Endothelial cell of umbilical vein (primary cell): ENCODE measurements at regions not wholly inside any gene's neighbourhood (a gene's known extent, or its start where the extent isn't known, plus 50 kb on each side); places are given as distances from the start of the nearest gene placed in this dataset.

Experiments used
- BruUV-seq: library from RNA; stranded (reverse); fragments of 400-500 nt; replicated peaks from 2 replicates; lab custom pipeline; 2021; lab: Mats Ljungman, UMichigan
- CTCF ChIA-PET: fragments of 300-600, 350-600 bp; sonication (Branson Sonifier 250); formaldehyde crosslinking; loops from one replicate; lab custom pipeline; 2021; ENCODE audit warnings: antibody characterized with exemption, inconsistent platforms; lab: Charles Lee
- POLR2A ChIA-PET: fragments of 300-600, 350-600 bp; sonication (Branson Sonifier 250); formaldehyde crosslinking; loops from one replicate; lab custom pipeline; 2021; ENCODE audit warnings: antibody characterized with exemption, inconsistent platforms; lab: Charles Lee
- DNase-seq: peaks from one replicate; pipeline ENCODE4 v3.0.0-alpha.2; 2011; ENCODE audit warnings: low read depth, low spot score
- FAIRE-seq: peaks from 2 replicates; lab custom pipeline; 2011; peaks lifted over from hg19 to GRCh38; lab: Jason Lieb, UNC
- H2AFZ ChIP-seq: 2 replicates; pipeline ENCODE4 v1.6.0; 2012; ENCODE audit warnings: low read depth, low read length, control low read depth, inconsistent platforms
- H3K27ac ChIP-seq: 2 replicates; pipeline ENCODE4 v1.5.1; 2011; ENCODE audit warnings: low read depth, mild to moderate bottlenecking, control low read depth, low read length, moderate library complexity; ENCODE audit not compliant: insufficient read depth
- H3K27me3 ChIP-seq, 2 experiments: 2 replicates each; pipeline versions ENCODE4 v1.6.0 to v1.6.1; 2011; ENCODE audit warnings: low read length in 2 of 2, mixed read lengths in 1 of 2; ENCODE audit not compliant: control insufficient read depth in 2 of 2, insufficient read depth in 2 of 2
- H3K36me3 ChIP-seq, 2 experiments: 2 replicates in 1 of 2; 3 replicates in 1 of 2; pipeline ENCODE4 v1.5.1; 2011; ENCODE audit warnings: low read length in 2 of 2, mild to moderate bottlenecking in 1 of 2, moderate library complexity in 1 of 2; ENCODE audit not compliant: control insufficient read depth in 2 of 2, insufficient read depth in 2 of 2; ENCODE audit errors: extremely low read depth in 1 of 2
- H3K4me1 ChIP-seq: 3 replicates; pipeline ENCODE4 v1.5.1; 2011; ENCODE audit warnings: mild to moderate bottlenecking, low read length; ENCODE audit not compliant: control insufficient read depth, insufficient read depth; ENCODE audit errors: extremely low read depth
- H3K4me2 ChIP-seq: 2 replicates; pipeline ENCODE4 v1.6.1; 2011; ENCODE audit warnings: low read length, control low read depth, mixed read lengths; ENCODE audit not compliant: insufficient read depth
- H3K4me3 ChIP-seq, 3 experiments: fragments of 200-600 bp in 1 of 3; sonication (generic), shearing (Covaris generic) in 1 of 3; replicated peaks in 1 of 3; 2 replicates each; pipeline ENCODE4 v1.5.1; 2011 to 2016; ENCODE audit warnings: control low read depth in 3 of 3, low read length in 3 of 3, mild to moderate bottlenecking in 2 of 3, inconsistent platforms in 1 of 3, low read depth in 1 of 3, moderate library complexity in 1 of 3; ENCODE audit not compliant: insufficient read depth in 1 of 3
- H3K79me2 ChIP-seq: 2 replicates; pipeline ENCODE4 v1.6.0; 2012; ENCODE audit warnings: low read length, inconsistent platforms; ENCODE audit not compliant: control insufficient read depth, insufficient read depth
- H3K9ac ChIP-seq: replicated peaks from 2 replicates; pipeline ENCODE3; 2011; ENCODE audit warnings: low read length, control low read depth; ENCODE audit not compliant: insufficient read depth; ENCODE audit errors: extremely low read depth
- H3K9me1 ChIP-seq: replicated peaks from 3 replicates; pipeline ENCODE4 v1.6.0; 2011; ENCODE audit warnings: mild to moderate bottlenecking, low read length; ENCODE audit not compliant: control insufficient read depth, insufficient read depth; ENCODE audit errors: extremely low read depth
- H3K9me3 ChIP-seq: replicated peaks from 2 replicates; pipeline ENCODE4 v1.5.1; 2012; ENCODE audit warnings: low read length, inconsistent platforms; ENCODE audit not compliant: control insufficient read depth, insufficient read depth
- H4K20me1 ChIP-seq: replicated peaks from 2 replicates; pipeline ENCODE3; 2011; ENCODE audit warnings: mild to moderate bottlenecking, low read length; ENCODE audit not compliant: control insufficient read depth, insufficient read depth; ENCODE audit errors: extremely low read depth
- EZH2 ChIP-seq: IDR thresholded peaks from 2 replicates; pipeline ENCODE4 v1.6.1; 2012; ENCODE audit warnings: borderline replicate concordance, low read depth, mild to moderate bottlenecking, moderate library complexity, low read length, inconsistent platforms; ENCODE audit not compliant: severe bottlenecking
- FOS ChIP-seq: IDR thresholded peaks from 2 replicates; pipeline ENCODE4 v1.6.1; 2011; ENCODE audit warnings: mild to moderate bottlenecking, low read length, moderate library complexity, borderline replicate concordance; ENCODE audit not compliant: insufficient read depth
- GATA2 ChIP-seq: IDR thresholded peaks from 2 replicates; pipeline ENCODE4 v1.7.0; 2011; ENCODE audit warnings: low read depth, mild to moderate bottlenecking, moderate library complexity, mixed read lengths, low read length; ENCODE audit not compliant: insufficient read length, insufficient read depth
- JUN ChIP-seq: IDR thresholded peaks from 2 replicates; pipeline ENCODE4 v1.6.1; 2011; ENCODE audit warnings: borderline replicate concordance, low read depth; ENCODE audit not compliant: insufficient read length, insufficient read depth
- MAX ChIP-seq: IDR thresholded peaks from 2 replicates; pipeline ENCODE4 v1.6.1; 2011; ENCODE audit not compliant: insufficient read depth, insufficient read length
- MYC ChIP-seq: IDR thresholded peaks from one replicate; pipeline ENCODE4 v1.6.1; 2011; ENCODE audit warnings: mild to moderate bottlenecking, low read depth, low read length
- POLR2AphosphoS5 ChIP-seq: IDR thresholded peaks from 2 replicates; pipeline ENCODE4 v1.6.1; 2012; ENCODE audit warnings: low read depth, mild to moderate bottlenecking, control low read depth, low read length, moderate library complexity; ENCODE audit not compliant: insufficient read depth
- dilution Hi-C: fragments of 300-500 bp; cut with MboI; formaldehyde crosslinking; loops from one replicate; pipeline ENCODE4 v1.15.0; 2019; ENCODE audit warnings: low sequenced_read_pairs; ENCODE audit not compliant: extremely low pct_ligation_motif_present
- intact Hi-C: fragments of 100-400 bp; cut with micrococcal nuclease; formaldehyde crosslinking; loops from one replicate; pipeline ENCODE4 v1.10.0; 2022
- TF ChIP-seq, protein P1 (sequence below), 2 donors: IDR thresholded peaks; 1 replicate in 1 of 2; 2 replicates in 1 of 2; pipeline ENCODE4 v1.5.1; 2011; ENCODE audit warnings: low read length in 2 of 2, mild to moderate bottlenecking in 2 of 2, moderate library complexity in 2 of 2, control low read depth in 1 of 2, inconsistent platforms in 1 of 2, low read depth in 1 of 2; ENCODE audit not compliant: insufficient read depth in 1 of 2; ENCODE audit errors: extremely low read depth in 1 of 2

DNA sequence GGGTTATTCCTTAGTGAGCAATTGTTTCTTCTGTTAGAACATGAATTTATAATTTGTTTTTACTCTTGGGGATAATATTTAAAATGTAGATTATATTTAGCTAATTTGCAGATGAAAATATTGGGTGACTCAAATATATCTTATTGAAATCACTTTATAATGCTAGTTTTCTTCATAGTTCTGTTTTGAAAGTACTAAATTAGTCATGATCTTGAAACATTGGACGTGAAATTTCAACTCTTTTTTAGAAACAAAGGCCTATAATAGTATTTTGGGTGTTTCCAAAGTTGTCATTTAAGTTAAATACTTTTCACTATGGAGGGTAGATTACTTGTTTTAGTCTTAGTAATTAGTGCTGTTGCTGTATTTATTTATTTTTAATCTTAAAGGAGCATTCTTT is 250.9 kb downstream of the UTRN start:
- Histone ChIP-seq H3K4me1 (no peaks in the 10 kb centered on the region), H3K36me3 (peaks cover 8 to 10% of the 10 kb centered on the region in 2 experiments), H3K9ac (no peak overlapping the region), H2AFZ (no peak overlapping the region), H3K4me3 (no peak overlapping the region), H4K20me1 (no peaks in the 10 kb centered on the region), H3K4me2 (no peak overlapping the region), H3K79me2 (no peaks in the 10 kb centered on the region), H3K9me1 (no peaks in the 10 kb centered on the region), H3K27me3 (no peaks in the 10 kb centered on the region), H3K9me3 (no peaks in the 10 kb centered on the region), H3K27ac (no peak overlapping the region)
- intact Hi-C loops = no loop called here
- dilution Hi-C loops = no loop called here
- CTCF ChIA-PET = no interaction called here
- no TSS peak for BruUV-seq
- no peak for FAIRE-seq
- POLR2A ChIA-PET = no interaction called here
- TF ChIP-seq, protein P1, sequence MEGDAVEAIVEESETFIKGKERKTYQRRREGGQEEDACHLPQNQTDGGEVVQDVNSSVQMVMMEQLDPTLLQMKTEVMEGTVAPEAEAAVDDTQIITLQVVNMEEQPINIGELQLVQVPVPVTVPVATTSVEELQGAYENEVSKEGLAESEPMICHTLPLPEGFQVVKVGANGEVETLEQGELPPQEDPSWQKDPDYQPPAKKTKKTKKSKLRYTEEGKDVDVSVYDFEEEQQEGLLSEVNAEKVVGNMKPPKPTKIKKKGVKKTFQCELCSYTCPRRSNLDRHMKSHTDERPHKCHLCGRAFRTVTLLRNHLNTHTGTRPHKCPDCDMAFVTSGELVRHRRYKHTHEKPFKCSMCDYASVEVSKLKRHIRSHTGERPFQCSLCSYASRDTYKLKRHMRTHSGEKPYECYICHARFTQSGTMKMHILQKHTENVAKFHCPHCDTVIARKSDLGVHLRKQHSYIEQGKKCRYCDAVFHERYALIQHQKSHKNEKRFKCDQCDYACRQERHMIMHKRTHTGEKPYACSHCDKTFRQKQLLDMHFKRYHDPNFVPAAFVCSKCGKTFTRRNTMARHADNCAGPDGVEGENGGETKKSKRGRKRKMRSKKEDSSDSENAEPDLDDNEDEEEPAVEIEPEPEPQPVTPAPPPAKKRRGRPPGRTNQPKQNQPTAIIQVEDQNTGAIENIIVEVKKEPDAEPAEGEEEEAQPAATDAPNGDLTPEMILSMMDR (IDR thresholded peaks at IDR 0.05; ENCODE audit: extremely low read depth in 1 of 2, insufficient read depth in 1 of 2, low read depth in 1 of 2, low read length in 2 of 2) = no peak
- no peak for TF ChIP-seq POLR2AphosphoS5
- TF ChIP-seq MAX = no peak
- no peak for TF ChIP-seq EZH2
- TF ChIP-seq FOS = no peak
- no peak for TF ChIP-seq MYC
- no peak for TF ChIP-seq JUN
- TF ChIP-seq GATA2 = no peak
- DNase-seq = no peak
